ENCODE measurements at regions not wholly inside any gene's neighbourhood (a gene's known extent, or its start where the extent isn't known, plus 50 kb on each side); places are given as distances from the start of the nearest gene placed in this dataset.

DNA sequence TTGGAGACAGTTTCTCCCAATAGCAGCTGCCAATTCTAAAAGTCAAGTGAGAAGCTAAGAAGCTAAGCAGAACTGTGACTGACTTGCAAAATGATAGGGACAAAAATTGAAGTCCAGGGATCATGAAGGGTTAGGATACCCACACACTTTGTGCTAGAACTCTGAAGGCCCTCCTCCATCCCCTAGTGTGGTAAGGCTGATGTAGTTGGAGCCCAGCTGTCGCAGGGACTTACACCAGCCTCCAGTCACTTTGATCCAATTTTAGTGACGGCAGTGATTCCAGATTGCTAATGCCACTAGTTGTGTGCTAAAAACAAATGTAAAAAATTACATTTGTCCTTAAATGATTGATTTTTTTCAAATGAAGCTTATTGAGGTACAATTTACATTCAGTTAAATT is 742.7 kb upstream of the ZNF608 start:
- H3K4me1 Mint-ChIP-seq: no peaks in the 10 kb centered on the region

GRCh38 chr5:125491986-125492492 is 745.6 kb upstream of the ZNF608 start:
- ATAC-seq (no peak), DNase-seq (no peak)
- Histone ChIP-seq H3K4me1 (ENCODE audit: control insufficient read depth, insufficient read depth, low read length) (no peaks in the 10 kb centered on the region), H3K27ac (ENCODE audit: low read length) (no peak overlapping the region), H3K9me3 (ENCODE audit: control insufficient read depth, insufficient read depth, low read length) (no peaks in the 10 kb centered on the region), H3K27me3 (ENCODE audit: control insufficient read depth, insufficient read depth, low read length) (no peaks in the 10 kb centered on the region), H3K36me3 (ENCODE audit: control insufficient read depth, insufficient read depth, low read length) (no peaks in the 10 kb centered on the region), H3K4me3 (ENCODE audit: low read length) (no peak overlapping the region)
- no peak overlapping the region for H3K4me3 Mint-ChIP-seq
- no peaks in the 10 kb centered on the region for H3K36me3 Mint-ChIP-seq
- no peaks in the 10 kb centered on the region for H3K27me3 Mint-ChIP-seq (ENCODE audit: low read depth in 2 of 2)
- no peak overlapping the region for H3K27ac Mint-ChIP-seq
- intact Hi-C loops (cut with micrococcal nuclease): no loop called here
- TF ChIP-seq, protein P1, sequence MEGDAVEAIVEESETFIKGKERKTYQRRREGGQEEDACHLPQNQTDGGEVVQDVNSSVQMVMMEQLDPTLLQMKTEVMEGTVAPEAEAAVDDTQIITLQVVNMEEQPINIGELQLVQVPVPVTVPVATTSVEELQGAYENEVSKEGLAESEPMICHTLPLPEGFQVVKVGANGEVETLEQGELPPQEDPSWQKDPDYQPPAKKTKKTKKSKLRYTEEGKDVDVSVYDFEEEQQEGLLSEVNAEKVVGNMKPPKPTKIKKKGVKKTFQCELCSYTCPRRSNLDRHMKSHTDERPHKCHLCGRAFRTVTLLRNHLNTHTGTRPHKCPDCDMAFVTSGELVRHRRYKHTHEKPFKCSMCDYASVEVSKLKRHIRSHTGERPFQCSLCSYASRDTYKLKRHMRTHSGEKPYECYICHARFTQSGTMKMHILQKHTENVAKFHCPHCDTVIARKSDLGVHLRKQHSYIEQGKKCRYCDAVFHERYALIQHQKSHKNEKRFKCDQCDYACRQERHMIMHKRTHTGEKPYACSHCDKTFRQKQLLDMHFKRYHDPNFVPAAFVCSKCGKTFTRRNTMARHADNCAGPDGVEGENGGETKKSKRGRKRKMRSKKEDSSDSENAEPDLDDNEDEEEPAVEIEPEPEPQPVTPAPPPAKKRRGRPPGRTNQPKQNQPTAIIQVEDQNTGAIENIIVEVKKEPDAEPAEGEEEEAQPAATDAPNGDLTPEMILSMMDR (IDR thresholded peaks at IDR 0.05): no peak
- no peaks in the 10 kb centered on the region for H3K9me3 Mint-ChIP-seq
- H3K4me1 Mint-ChIP-seq: no peaks in the 10 kb centered on the region
- 82% methylated on average over 3 of the region's 3 CpGs for WGBS (ENCODE audit: insufficient coverage)

More for the DNA sequence above, 742.7 kb upstream of the ZNF608 start:
- no peaks in the 10 kb centered on the region for H3K9me3 Mint-ChIP-seq
- Histone ChIP-seq H3K27me3 (ENCODE audit: control insufficient read depth, insufficient read depth, low read length) (no peaks in the 10 kb centered on the region), H3K4me3 (ENCODE audit: low read length) (no peak overlapping the region), H3K9me3 (ENCODE audit: control insufficient read depth, insufficient read depth, low read length) (no peaks in the 10 kb centered on the region), H3K4me1 (ENCODE audit: control insufficient read depth, insufficient read depth, low read length) (no peaks in the 10 kb centered on the region), H3K36me3 (ENCODE audit: control insufficient read depth, insufficient read depth, low read length) (no peaks in the 10 kb centered on the region), H3K27ac (ENCODE audit: low read length) (no peak overlapping the region)
- H3K27me3 Mint-ChIP-seq (ENCODE audit: low read depth in 2 of 2): no peaks in the 10 kb centered on the region
- no peaks in the 10 kb centered on the region for H3K36me3 Mint-ChIP-seq
- intact Hi-C loops (cut with micrococcal nuclease): no loop called here
- WGBS (ENCODE audit: insufficient coverage): 100% methylated on average over 2 of the region's 2 CpGs
- ATAC-seq (no peak), DNase-seq (no peak)
- H3K27ac Mint-ChIP-seq: no peak overlapping the region
- TF ChIP-seq, protein P1 (IDR thresholded peaks at IDR 0.05): no peak
- no peak overlapping the region for H3K4me3 Mint-ChIP-seq

DNA sequence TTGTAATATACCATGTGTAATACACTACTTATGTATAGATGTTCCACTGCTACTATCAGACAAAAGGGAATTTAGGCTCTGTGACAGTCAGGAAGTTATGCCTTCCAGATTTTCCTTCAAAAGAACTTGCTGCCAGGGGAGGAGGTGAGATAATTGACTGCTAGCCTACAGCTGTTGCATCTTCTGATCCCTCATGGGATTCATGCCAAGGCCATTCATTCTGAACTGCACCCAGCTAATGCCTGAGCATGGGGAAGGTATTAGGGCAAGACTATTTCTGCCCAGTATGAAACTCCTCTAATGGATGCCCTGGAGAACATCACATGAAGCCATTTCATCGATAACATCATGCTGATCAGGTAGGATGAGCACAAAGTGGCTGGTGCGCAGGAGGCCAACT is 746.5 kb upstream of the ZNF608 start:
- TF ChIP-seq, protein P1 (IDR thresholded peaks at IDR 0.05): no peak
- Histone ChIP-seq H3K36me3 (ENCODE audit: control insufficient read depth, insufficient read depth, low read length) (no peaks in the 10 kb centered on the region), H3K27ac (ENCODE audit: low read length) (no peak overlapping the region), H3K9me3 (ENCODE audit: control insufficient read depth, insufficient read depth, low read length) (no peaks in the 10 kb centered on the region), H3K4me1 (ENCODE audit: control insufficient read depth, insufficient read depth, low read length) (no peaks in the 10 kb centered on the region), H3K4me3 (ENCODE audit: low read length) (no peak overlapping the region), H3K27me3 (ENCODE audit: control insufficient read depth, insufficient read depth, low read length) (no peaks in the 10 kb centered on the region)
- intact Hi-C loops (cut with micrococcal nuclease): no loop called here
- Mint-ChIP-seq H3K36me3 (no peaks in the 10 kb centered on the region), H3K4me1 (no peaks in the 10 kb centered on the region), H3K27ac (no peak overlapping the region), H3K9me3 (no peaks in the 10 kb centered on the region), H3K4me3 (no peak overlapping the region), H3K27me3 (ENCODE audit: low read depth in 2 of 2) (no peaks in the 10 kb centered on the region)
- 98% methylated on average over 2 of the region's 2 CpGs for WGBS (ENCODE audit: insufficient coverage)
- ATAC-seq (no peak), DNase-seq (no peak)

DNA sequence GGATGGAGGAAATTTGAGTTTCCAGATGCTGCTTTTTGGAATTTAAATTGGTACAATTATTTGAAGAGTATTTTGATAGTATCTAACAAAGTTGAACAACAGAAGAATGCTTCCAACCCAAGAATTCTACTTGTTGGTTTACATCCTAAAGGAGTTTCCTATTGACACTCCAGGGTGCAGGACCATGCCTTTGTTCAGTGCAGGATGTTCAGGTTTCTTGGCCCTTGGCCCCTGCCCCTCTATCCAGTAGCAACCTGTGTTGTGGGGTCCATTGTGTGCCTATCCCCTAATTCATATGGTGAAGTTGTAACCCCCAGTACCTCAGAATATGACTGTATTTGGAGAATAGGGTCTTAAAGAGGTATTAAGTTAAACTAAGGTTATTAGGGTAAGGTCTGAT is 750.0 kb upstream of the ZNF608 start:
- no peaks in the 10 kb centered on the region for H3K9me3 ChIP-seq (ENCODE audit: control insufficient read depth, insufficient read depth, low read length)
- H3K27me3 Mint-ChIP-seq (ENCODE audit: low read depth in 2 of 2): no peaks in the 10 kb centered on the region
- H3K9me3 Mint-ChIP-seq: no peaks in the 10 kb centered on the region
- H3K36me3 ChIP-seq (ENCODE audit: control insufficient read depth, insufficient read depth, low read length): no peaks in the 10 kb centered on the region
- no peak overlapping the region for H3K27ac ChIP-seq (ENCODE audit: low read length)
- no peaks in the 10 kb centered on the region for H3K4me1 Mint-ChIP-seq
- no peaks in the 10 kb centered on the region for H3K36me3 Mint-ChIP-seq
- DNase-seq (no peak), ATAC-seq (no peak)
- intact Hi-C loops (cut with micrococcal nuclease): no loop called here
- no peak overlapping the region for H3K4me3 ChIP-seq (ENCODE audit: low read length)
- no peaks in the 10 kb centered on the region for H3K27me3 ChIP-seq (ENCODE audit: control insufficient read depth, insufficient read depth, low read length)
- H3K27ac Mint-ChIP-seq: no peak overlapping the region
- H3K4me3 Mint-ChIP-seq: no peak overlapping the region
- H3K4me1 ChIP-seq (ENCODE audit: control insufficient read depth, insufficient read depth, low read length): no peaks in the 10 kb centered on the region
- TF ChIP-seq, protein P1 (IDR thresholded peaks at IDR 0.05): no peak

Measured in natural killer cell (primary cell).